Chondrocyte (in vitro differentiated cells): ENCODE measurements at regions not wholly inside any gene's neighbourhood (a gene's known extent, or its start where the extent isn't known, plus 50 kb on each side); places are given as distances from the start of the nearest gene placed in this dataset.

ENCODE experiments used
- DNase-seq: peaks from one replicate; pipeline ENCODE4 v3.0.0; 2021; ENCODE audit warnings: mixed read lengths, low spot score
- H3K27ac Mint-ChIP-seq: one replicate; pipeline ENCODE4 v1.8.0; 2021; ENCODE audit warnings: mild to moderate bottlenecking, moderate library complexity, mixed read lengths; ENCODE audit not compliant: unreplicated experiment
- H3K27me3 Mint-ChIP-seq: 2 replicates; pipeline ENCODE4 v1.8.0; 2021; ENCODE audit warnings: low read depth, mixed read lengths
- H3K36me3 Mint-ChIP-seq: 2 replicates; pipeline ENCODE4 v1.8.0; 2021; ENCODE audit warnings: low read depth, mixed read lengths
- H3K4me1 Mint-ChIP-seq: 2 replicates; pipeline ENCODE4 v1.8.0; 2021; ENCODE audit warnings: low read depth, mild to moderate bottlenecking, mixed read lengths
- H3K4me3 Mint-ChIP-seq: one replicate; pipeline ENCODE4 v1.8.0; 2021; ENCODE audit warnings: mild to moderate bottlenecking, moderate library complexity, mixed read lengths; ENCODE audit not compliant: unreplicated experiment
- H3K9me3 Mint-ChIP-seq: 2 replicates; pipeline ENCODE4 v1.8.0; 2021; ENCODE audit warnings: low read depth, mixed read lengths
- TF ChIP-seq, protein P1 (sequence below): fragments of 200-600 bp; sonication (generic); IDR thresholded peaks from 2 replicates; pipeline ENCODE4 v1.5.0; 2021; ENCODE audit warnings: antibody characterized with exemption, mild to moderate bottlenecking, moderate library complexity

DNA sequence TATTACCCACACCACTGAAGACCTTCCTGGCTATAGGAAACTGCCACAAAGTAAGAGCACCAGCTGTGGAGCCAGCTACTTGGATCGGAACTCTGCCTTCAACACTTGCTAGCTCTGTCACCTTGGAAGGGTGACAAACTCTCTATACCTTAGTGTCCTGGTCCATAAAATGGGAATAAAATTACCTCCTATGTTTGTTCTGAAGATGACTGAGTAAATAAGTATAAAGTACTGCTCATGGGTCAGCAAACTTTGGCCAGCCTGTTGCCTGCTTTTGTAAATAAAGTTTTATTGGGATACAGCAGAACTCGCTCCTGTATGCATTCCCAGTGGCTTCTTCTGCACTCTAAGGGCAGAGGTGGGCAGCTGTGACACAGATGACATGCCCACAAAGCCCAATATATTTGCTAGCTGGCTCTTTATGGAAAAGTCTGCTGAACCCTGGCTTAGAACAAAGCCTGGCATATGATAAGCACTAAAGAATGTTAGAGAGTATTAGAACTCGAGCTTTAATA lies 451.3 kb downstream of the TMEM182 start:
- Mint-ChIP-seq H3K27ac (no peak overlapping the region), H3K27me3 (peaks cover 2% of the 10 kb centered on the region), H3K9me3 (no peaks in the 10 kb centered on the region), H3K4me3 (no peak overlapping the region), H3K4me1 (no peaks in the 10 kb centered on the region), H3K36me3 (no peaks in the 10 kb centered on the region)
- TF ChIP-seq, protein P1, sequence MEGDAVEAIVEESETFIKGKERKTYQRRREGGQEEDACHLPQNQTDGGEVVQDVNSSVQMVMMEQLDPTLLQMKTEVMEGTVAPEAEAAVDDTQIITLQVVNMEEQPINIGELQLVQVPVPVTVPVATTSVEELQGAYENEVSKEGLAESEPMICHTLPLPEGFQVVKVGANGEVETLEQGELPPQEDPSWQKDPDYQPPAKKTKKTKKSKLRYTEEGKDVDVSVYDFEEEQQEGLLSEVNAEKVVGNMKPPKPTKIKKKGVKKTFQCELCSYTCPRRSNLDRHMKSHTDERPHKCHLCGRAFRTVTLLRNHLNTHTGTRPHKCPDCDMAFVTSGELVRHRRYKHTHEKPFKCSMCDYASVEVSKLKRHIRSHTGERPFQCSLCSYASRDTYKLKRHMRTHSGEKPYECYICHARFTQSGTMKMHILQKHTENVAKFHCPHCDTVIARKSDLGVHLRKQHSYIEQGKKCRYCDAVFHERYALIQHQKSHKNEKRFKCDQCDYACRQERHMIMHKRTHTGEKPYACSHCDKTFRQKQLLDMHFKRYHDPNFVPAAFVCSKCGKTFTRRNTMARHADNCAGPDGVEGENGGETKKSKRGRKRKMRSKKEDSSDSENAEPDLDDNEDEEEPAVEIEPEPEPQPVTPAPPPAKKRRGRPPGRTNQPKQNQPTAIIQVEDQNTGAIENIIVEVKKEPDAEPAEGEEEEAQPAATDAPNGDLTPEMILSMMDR, result no peak
- no peak for DNase-seq

DNA sequence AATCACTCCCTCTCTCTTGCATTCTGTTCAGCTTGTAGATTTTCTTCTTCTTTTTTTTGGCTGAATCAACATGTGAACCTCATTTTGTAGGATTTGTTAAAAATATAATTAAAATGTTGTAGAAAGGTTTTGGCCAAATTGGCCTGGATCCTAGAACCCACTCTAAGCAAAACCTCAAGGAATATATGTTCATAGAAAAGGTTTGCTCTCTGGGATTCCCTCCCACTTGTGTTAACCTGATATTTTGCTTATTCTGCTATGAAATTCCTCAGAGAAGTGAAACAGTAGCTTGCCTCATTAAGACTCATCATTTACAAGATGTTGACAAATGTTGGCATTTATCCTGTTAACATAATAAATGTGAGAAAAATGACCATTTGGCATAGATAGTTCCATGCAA lies 456.7 kb downstream of the TMEM182 start:
- Mint-ChIP-seq H3K9me3 (no peaks in the 10 kb centered on the region), H3K27me3 (peaks cover 5% of the 10 kb centered on the region), H3K36me3 (no peaks in the 10 kb centered on the region), H3K27ac (no peak overlapping the region), H3K4me3 (no peak overlapping the region), H3K4me1 (no peaks in the 10 kb centered on the region)
- DNase-seq, result no peak
- TF ChIP-seq, protein P1, result no peak

DNA sequence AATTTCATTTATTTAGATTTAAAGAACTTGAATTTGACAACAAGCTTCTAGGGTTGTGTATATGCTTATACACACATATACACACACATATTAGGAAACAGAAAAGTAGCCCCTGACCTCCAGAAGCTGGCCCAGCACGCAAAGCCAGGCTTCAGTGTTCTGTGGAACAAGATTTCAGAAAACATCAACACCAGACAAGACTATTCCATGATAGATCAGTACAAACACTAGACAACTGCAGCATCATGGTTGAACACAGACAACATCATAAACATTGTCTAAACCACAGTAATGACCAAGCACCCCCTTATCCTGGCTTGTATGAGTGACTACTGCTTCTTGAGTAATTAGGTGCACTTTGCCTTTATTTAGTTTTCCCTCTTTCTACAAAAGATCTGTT lies 457.6 kb downstream of the TMEM182 start:
- Mint-ChIP-seq H3K27me3 (peaks cover 5% of the 10 kb centered on the region), H3K4me1 (no peaks in the 10 kb centered on the region), H3K9me3 (no peaks in the 10 kb centered on the region), H3K27ac (no peak overlapping the region), H3K4me3 (no peak overlapping the region), H3K36me3 (no peaks in the 10 kb centered on the region)
- DNase-seq, result no peak
- TF ChIP-seq, protein P1, result no peak

DNA sequence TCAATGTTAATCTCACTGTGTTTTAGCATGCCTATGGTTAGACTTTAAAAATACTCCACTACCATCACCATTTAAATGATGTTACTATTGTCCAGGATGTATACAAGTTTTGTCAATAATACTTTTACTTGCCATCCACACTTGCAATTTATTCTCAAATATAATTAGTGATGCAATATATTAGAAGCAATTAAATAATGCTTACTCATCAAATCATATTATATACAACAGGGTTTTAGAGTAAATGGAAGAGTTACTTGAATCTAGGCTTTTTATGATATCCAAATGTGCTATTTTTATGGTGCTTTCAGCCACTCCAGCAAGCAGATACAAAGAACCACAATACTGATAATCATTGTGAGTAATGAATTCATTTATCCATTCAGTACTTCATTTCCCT lies 461.1 kb downstream of the TMEM182 start:
- TF ChIP-seq, protein P1, result no peak
- Mint-ChIP-seq H3K27ac (no peak overlapping the region), H3K27me3 (peaks cover 5% of the 10 kb centered on the region), H3K9me3 (no peaks in the 10 kb centered on the region), H3K4me1 (no peaks in the 10 kb centered on the region), H3K4me3 (no peak overlapping the region), H3K36me3 (no peaks in the 10 kb centered on the region)
- no peak for DNase-seq

DNA sequence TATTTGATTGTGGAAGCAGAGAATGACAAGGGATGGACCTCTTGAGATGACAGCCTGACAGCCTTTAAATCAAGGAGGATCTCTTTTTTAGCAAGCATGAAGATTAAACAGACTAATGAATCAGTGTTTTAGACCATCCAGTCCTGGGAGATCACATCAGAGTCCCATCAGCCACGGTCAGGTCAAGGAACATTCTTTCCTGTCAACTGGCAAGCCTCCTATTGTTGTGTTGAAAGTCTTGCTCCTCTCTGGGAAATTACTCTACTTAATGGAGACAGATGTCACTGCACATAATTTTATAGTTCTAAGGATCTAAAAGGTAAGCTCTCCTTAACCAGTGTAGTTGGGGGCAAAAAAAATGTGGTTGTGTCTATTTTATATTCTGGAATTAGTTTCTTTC lies 469.0 kb downstream of the TMEM182 start:
- no peak for DNase-seq
- H3K4me3 Mint-ChIP-seq, result no peak overlapping the region
- H3K4me1 Mint-ChIP-seq, result no peaks in the 10 kb centered on the region
- H3K9me3 Mint-ChIP-seq, result no peaks in the 10 kb centered on the region
- no peak overlapping the region for H3K27ac Mint-ChIP-seq
- no peaks in the 10 kb centered on the region for H3K36me3 Mint-ChIP-seq
- TF ChIP-seq, protein P1, result no peak
- H3K27me3 Mint-ChIP-seq, result no peaks in the 10 kb centered on the region
